H9 (cell line): ENCODE measurements at regions not wholly inside any gene's neighbourhood (a gene's known extent, or its start where the extent isn't known, plus 50 kb on each side); places are given as distances from the start of the nearest gene placed in this dataset.

Source experiments
- DNase-seq: peaks from one replicate; pipeline ENCODE4 v3.0.0-alpha.2; 2017
- H2AFZ ChIP-seq: one replicate; pipeline ENCODE4 v1.6.1; 2013; ENCODE audit warnings: mild to moderate bottlenecking, low read length, control low read depth, moderate library complexity
- H2AK5ac ChIP-seq: 2 replicates; pipeline ENCODE4 v1.6.1; 2013; ENCODE audit warnings: low read length, control low read depth, mixed read lengths; ENCODE audit not compliant: insufficient read length
- H2BK120ac ChIP-seq: one replicate; pipeline ENCODE4 v1.6.1; 2013; ENCODE audit warnings: low read depth, mild to moderate bottlenecking, low read length, control low read depth, inconsistent platforms; ENCODE audit not compliant: poor library complexity, severe bottlenecking
- H2BK12ac ChIP-seq: 2 replicates; pipeline ENCODE4 v1.6.1; 2013; ENCODE audit warnings: low read length, control low read depth, mixed read lengths, low read depth; ENCODE audit not compliant: insufficient read length
- H2BK15ac ChIP-seq: 2 replicates; pipeline ENCODE4 v1.6.1; 2013; ENCODE audit warnings: low read depth, low read length, control low read depth
- H2BK20ac ChIP-seq: one replicate; pipeline ENCODE4 v1.6.1; 2013; ENCODE audit warnings: low read depth, mild to moderate bottlenecking, low read length, control low read depth, inconsistent platforms; ENCODE audit not compliant: poor library complexity, severe bottlenecking
- H2BK5ac ChIP-seq: 2 replicates; pipeline ENCODE4 v1.6.1; 2013; ENCODE audit warnings: low read length, control low read depth, mixed read lengths; ENCODE audit not compliant: insufficient read length
- H3K14ac ChIP-seq: 2 replicates; pipeline ENCODE4 v1.6.1; 2013; ENCODE audit warnings: low read length, control low read depth; ENCODE audit not compliant: insufficient read depth
- H3K18ac ChIP-seq: 2 replicates; pipeline ENCODE4 v1.6.1; 2013; ENCODE audit warnings: low read depth, mild to moderate bottlenecking, mixed read lengths, low read length, control low read depth; ENCODE audit not compliant: insufficient read length
- H3K23ac ChIP-seq: 2 replicates; pipeline ENCODE4 v1.6.1; 2013; ENCODE audit warnings: low read length, control low read depth, mixed read lengths, low read depth; ENCODE audit not compliant: insufficient read length
- H3K23me2 ChIP-seq: 2 replicates; pipeline ENCODE4 v1.6.1; 2013; ENCODE audit warnings: low read depth, mild to moderate bottlenecking, mixed read lengths, low read length, control low read depth; ENCODE audit not compliant: insufficient read length, poor library complexity, severe bottlenecking
- H3K27ac ChIP-seq: 2 replicates; pipeline ENCODE4 v1.5.1; 2013; ENCODE audit warnings: low read length, control low read depth, mixed read lengths, low read depth; ENCODE audit not compliant: insufficient read length
- H3K27me3 ChIP-seq: 2 replicates; pipeline ENCODE4 v1.6.1; 2013; ENCODE audit warnings: low read length, control low read depth, inconsistent platforms; ENCODE audit not compliant: insufficient read depth
- H3K4ac ChIP-seq: 2 replicates; pipeline ENCODE4 v1.6.1; 2013; ENCODE audit warnings: low read depth, mild to moderate bottlenecking, control low read depth, inconsistent platforms, low read length, moderate library complexity
- H3K4me1 ChIP-seq: 2 replicates; pipeline ENCODE4 v1.6.1; 2013; ENCODE audit warnings: low read length, control low read depth, inconsistent platforms; ENCODE audit not compliant: insufficient read depth
- H3K4me2 ChIP-seq: 2 replicates; pipeline ENCODE4 v1.6.1; 2013; ENCODE audit warnings: low read length, control low read depth, mixed read lengths; ENCODE audit not compliant: insufficient read length, insufficient read depth
- H3K56ac ChIP-seq: 2 replicates; pipeline ENCODE4 v1.6.1; 2013; ENCODE audit warnings: low read depth, mild to moderate bottlenecking, mixed read lengths, low read length, control low read depth; ENCODE audit not compliant: insufficient read length
- H3K79me1 ChIP-seq: 2 replicates; pipeline ENCODE4 v1.6.1; 2013; ENCODE audit warnings: low read depth, mild to moderate bottlenecking, moderate library complexity, low read length, control low read depth, inconsistent platforms; ENCODE audit not compliant: insufficient read depth, poor library complexity, severe bottlenecking
- H3K79me2 ChIP-seq: 2 replicates; pipeline ENCODE4 v1.6.1; 2013; ENCODE audit warnings: low read length, control low read depth, inconsistent platforms; ENCODE audit not compliant: insufficient read depth
- H3K9ac ChIP-seq: 2 replicates; pipeline ENCODE4 v1.6.1; 2013; ENCODE audit warnings: low read length, control low read depth, mixed read lengths; ENCODE audit not compliant: insufficient read length; ENCODE audit errors: extremely low read depth
- H3K9me3 ChIP-seq: one replicate; pipeline ENCODE4 v1.6.1; 2013; ENCODE audit warnings: low read depth, low read length, inconsistent platforms; ENCODE audit not compliant: control insufficient read depth
- H3T11ph ChIP-seq: one replicate; pipeline ENCODE4 v1.6.1; 2013; ENCODE audit warnings: mild to moderate bottlenecking, low read length, control low read depth, inconsistent platforms
- H4K20me1 ChIP-seq: one replicate; pipeline ENCODE4 v1.6.1; 2013; ENCODE audit not compliant: control insufficient read depth, insufficient read length, insufficient read depth
- H4K5ac ChIP-seq: 2 replicates; pipeline ENCODE4 v1.6.1; 2013; ENCODE audit warnings: low read depth, mild to moderate bottlenecking, mixed read lengths, low read length, control low read depth; ENCODE audit not compliant: insufficient read length
- H4K8ac ChIP-seq: replicated peaks from 2 replicates; pipeline ENCODE4 v1.6.1; 2013; ENCODE audit warnings: low read length, control low read depth, mixed read lengths, low read depth; ENCODE audit not compliant: insufficient read length
- H4K91ac ChIP-seq: 2 replicates; pipeline ENCODE4 v1.6.1; 2013; ENCODE audit warnings: low read depth, mild to moderate bottlenecking, moderate library complexity, mixed read lengths, low read length, control low read depth; ENCODE audit not compliant: insufficient read length
- H3K27ac Mint-ChIP-seq, 3 experiments: 2 replicates in 2 of 3; 3 replicates in 1 of 3; pipeline ENCODE4 v1.8.0; 2020 to 2021; ENCODE audit warnings: mixed read lengths in 3 of 3, mild to moderate bottlenecking in 1 of 3, moderate library complexity in 1 of 3
- H3K27me3 Mint-ChIP-seq: 2 replicates; pipeline ENCODE4 v1.8.0; 2021; ENCODE audit warnings: low read depth, mild to moderate bottlenecking, moderate library complexity, mixed read lengths
- H3K36me3 Mint-ChIP-seq, 3 experiments: 2 replicates in 2 of 3; 3 replicates in 1 of 3; pipeline ENCODE4 v1.8.0; 2020 to 2021; ENCODE audit warnings: low read depth in 3 of 3, mixed read lengths in 3 of 3; ENCODE audit not compliant: insufficient read depth in 1 of 3
- H3K4me1 Mint-ChIP-seq, 2 experiments: 2 replicates each; pipeline ENCODE4 v1.8.0; 2020; ENCODE audit warnings: mixed read lengths in 2 of 2
- H3K4me3 Mint-ChIP-seq, 2 experiments: 2 replicates in 1 of 2; 3 replicates in 1 of 2; pipeline ENCODE4 v1.8.0; 2020 to 2021; ENCODE audit warnings: mild to moderate bottlenecking in 2 of 2, mixed read lengths in 2 of 2, moderate library complexity in 1 of 2
- H3K9me3 Mint-ChIP-seq, 2 experiments: 2 replicates in 1 of 2; 3 replicates in 1 of 2; pipeline ENCODE4 v1.8.0; 2020; ENCODE audit warnings: mild to moderate bottlenecking in 2 of 2, mixed read lengths in 2 of 2, moderate library complexity in 1 of 2
- WGBS: extraction: QIAGEN DNeasy Blood & Tissue Kit; methylation state at CpG from one replicate; pipeline ENCODE4 v1.1.7; 2013; ENCODE audit warnings: missing lambda C conversion rate, low lambda C conversion rate, mixed read lengths; ENCODE audit not compliant: insufficient read length; ENCODE audit errors: extremely low coverage; 5-methylcytosine and 5-hydroxymethylcytosine counted together
- TF ChIP-seq, protein P1 (sequence below): fragments of 200-600 bp; sonication (generic); conservative IDR thresholded peaks from 3 replicates; pipeline ENCODE4 v1.8.0; 2021; ENCODE audit warnings: antibody characterized with exemption, mild to moderate bottlenecking

DNA sequence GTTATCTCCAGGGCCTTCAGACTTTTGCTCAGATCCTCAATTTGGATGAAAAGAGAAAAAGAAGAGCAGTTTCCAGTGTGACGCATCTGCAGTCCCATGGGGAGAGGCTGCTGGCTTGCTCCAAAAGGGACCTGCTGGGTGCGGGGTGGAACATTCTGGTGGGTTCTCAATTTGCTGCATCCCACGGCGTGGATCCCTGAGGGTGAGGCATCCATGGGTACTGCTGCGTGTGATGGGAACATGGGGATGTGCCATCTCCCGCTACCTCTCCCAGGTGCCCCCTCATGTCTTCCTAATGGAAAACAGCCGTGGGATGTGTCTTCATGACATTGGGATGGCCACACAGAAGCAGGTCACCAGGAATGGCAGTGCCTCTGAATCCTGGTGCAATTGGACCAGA is 221.3 kb upstream of the AJAP1 start:
- H3K14ac ChIP-seq = no peak overlapping the region
- TF ChIP-seq, protein P1, sequence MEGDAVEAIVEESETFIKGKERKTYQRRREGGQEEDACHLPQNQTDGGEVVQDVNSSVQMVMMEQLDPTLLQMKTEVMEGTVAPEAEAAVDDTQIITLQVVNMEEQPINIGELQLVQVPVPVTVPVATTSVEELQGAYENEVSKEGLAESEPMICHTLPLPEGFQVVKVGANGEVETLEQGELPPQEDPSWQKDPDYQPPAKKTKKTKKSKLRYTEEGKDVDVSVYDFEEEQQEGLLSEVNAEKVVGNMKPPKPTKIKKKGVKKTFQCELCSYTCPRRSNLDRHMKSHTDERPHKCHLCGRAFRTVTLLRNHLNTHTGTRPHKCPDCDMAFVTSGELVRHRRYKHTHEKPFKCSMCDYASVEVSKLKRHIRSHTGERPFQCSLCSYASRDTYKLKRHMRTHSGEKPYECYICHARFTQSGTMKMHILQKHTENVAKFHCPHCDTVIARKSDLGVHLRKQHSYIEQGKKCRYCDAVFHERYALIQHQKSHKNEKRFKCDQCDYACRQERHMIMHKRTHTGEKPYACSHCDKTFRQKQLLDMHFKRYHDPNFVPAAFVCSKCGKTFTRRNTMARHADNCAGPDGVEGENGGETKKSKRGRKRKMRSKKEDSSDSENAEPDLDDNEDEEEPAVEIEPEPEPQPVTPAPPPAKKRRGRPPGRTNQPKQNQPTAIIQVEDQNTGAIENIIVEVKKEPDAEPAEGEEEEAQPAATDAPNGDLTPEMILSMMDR = no peak
- no peak overlapping the region for H2AK5ac ChIP-seq
- no peaks in the 10 kb centered on the region for H3K23me2 ChIP-seq
- Mint-ChIP-seq H3K4me3 (no peak overlapping the region), H3K27ac (no peak overlapping the region), H3K9me3 (peaks cover 0 to 4% of the 10 kb centered on the region in 2 experiments; a peak in 2 of 5 replicates), H3K36me3 (no peaks in the 10 kb centered on the region), H3K4me1 (peaks cover 2 to 4% of the 10 kb centered on the region in 2 experiments; a peak in 3 of 4 replicates), H3K27me3 (peaks cover 4% of the 10 kb centered on the region; the same call in 1 of the 2 replicates)
- no peak overlapping the region for H3K56ac ChIP-seq
- H2BK20ac ChIP-seq = no peak overlapping the region
- H2BK12ac ChIP-seq = no peak overlapping the region
- no CpG with 5 or more reads among the region's 7 CpGs for WGBS
- H4K8ac ChIP-seq = no peak overlapping the region
- no peak overlapping the region for H4K5ac ChIP-seq
- H3K79me1 ChIP-seq = no peaks in the 10 kb centered on the region
- no peak overlapping the region for H3K27ac ChIP-seq
- H3K27me3 ChIP-seq = no peaks in the 10 kb centered on the region
- H3K4me1 ChIP-seq = no peaks in the 10 kb centered on the region
- no peak overlapping the region for H4K91ac ChIP-seq
- no peak overlapping the region for H3T11ph ChIP-seq
- no peaks in the 10 kb centered on the region for H3K79me2 ChIP-seq
- H3K18ac ChIP-seq = no peak overlapping the region
- no peaks in the 10 kb centered on the region for H3K9me3 ChIP-seq
- no peak overlapping the region for H3K4ac ChIP-seq
- H3K23ac ChIP-seq = no peak overlapping the region
- no peak overlapping the region for H2BK120ac ChIP-seq
- H2AFZ ChIP-seq = no peak overlapping the region
- H2BK5ac ChIP-seq = no peak overlapping the region
- DNase-seq = no peak
- H3K4me2 ChIP-seq = no peak overlapping the region
- no peak overlapping the region for H2BK15ac ChIP-seq
- no peak overlapping the region for H3K9ac ChIP-seq
- no peaks in the 10 kb centered on the region for H4K20me1 ChIP-seq
